SW 1271 (cell line): ENCODE measurements at regions not wholly inside any gene's neighbourhood (a gene's known extent, or its start where the extent isn't known, plus 50 kb on each side); places are given as distances from the start of the nearest gene placed in this dataset.
"Not testable (repeated sequence)": the region's sequence is repeated elsewhere in the genome, so short reads cannot be mapped to it uniquely, and the experiment has no call there.

Source experiments
- DNase-seq, 2 experiments: peaks; one replicate each; lab custom pipeline; 2025; lab: John Stamatoyannopoulos, UW

GRCh38 chr3:159045279-159045885 is 243.5 kb downstream of the MFSD1 start:
- DNase-seq = no peak

- no peak for DNase-seq
Observed at GRCh38 chr3:159047361-159047760, 245.5 kb downstream of the MFSD1 start.

GRCh38 chr3:159052494-159052893 is 250.6 kb downstream of the MFSD1 start:
- not testable (repeated sequence) for DNase-seq

GRCh38 chr3:159057621-159058020 is 255.8 kb downstream of the MFSD1 start:
- DNase-seq = no peak

DNA sequence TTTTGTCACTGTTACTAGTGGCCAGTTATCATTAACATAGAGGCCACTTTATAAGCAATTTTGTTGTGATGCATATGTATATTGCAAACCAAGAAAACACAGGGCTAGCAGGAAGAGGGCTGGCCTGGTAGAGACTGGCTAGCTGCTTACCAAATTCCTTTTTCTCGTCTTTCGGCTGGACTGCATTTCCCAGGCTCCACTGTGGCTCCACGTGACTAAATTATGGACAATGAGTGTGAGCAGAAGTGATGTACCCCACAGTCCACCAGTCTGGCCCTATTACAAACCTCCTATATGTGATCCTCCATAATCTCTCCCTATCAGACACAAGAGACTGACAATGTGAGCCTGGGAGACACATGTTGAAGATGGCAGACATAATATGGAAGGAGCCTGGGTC is 257.0 kb downstream of the MFSD1 start:
- no peak for DNase-seq

- no peak for DNase-seq
Observed at GRCh38 chr3:159059395-159059794, 257.5 kb downstream of the MFSD1 start.

DNA sequence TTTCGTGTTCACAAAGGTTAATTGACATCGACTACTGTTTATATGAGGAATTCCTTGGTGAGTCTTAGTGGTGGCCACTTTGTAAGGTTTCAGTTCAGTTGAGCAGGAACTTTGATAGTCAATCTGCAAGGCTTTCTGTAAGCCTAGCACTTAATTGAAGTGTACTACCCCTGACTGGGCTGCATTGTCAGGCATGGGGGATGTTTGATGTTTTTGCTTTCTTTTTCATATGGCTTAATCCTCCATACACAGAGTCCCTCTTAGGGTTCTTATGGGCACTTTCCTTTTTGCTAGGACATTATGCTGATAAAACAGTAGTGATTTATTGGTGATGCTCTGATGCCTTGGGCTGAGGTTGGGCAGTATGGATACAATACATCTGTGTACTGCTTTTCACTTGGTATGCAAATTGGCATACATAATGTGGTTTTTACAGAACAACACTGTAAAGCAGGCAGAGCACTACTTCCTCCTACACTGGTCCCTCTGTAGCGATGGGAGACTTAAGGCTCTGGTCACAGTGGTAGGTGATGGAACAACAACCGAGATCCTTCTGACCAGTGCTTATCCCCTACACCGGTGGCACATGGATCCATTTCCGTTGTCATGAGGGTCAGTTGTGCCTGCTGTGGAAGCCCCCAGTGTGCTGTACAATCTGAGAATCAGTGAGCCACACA is 261.0 kb downstream of the MFSD1 start:
- DNase-seq = no peak

- DNase-seq = no peak
Observed at GRCh38 chr3:159069091-159069490, 267.2 kb downstream of the MFSD1 start, which contains the start of gene IQCJ. Gene IQCJ, plus strand, starts transcription at chr3:159069319.

DNA sequence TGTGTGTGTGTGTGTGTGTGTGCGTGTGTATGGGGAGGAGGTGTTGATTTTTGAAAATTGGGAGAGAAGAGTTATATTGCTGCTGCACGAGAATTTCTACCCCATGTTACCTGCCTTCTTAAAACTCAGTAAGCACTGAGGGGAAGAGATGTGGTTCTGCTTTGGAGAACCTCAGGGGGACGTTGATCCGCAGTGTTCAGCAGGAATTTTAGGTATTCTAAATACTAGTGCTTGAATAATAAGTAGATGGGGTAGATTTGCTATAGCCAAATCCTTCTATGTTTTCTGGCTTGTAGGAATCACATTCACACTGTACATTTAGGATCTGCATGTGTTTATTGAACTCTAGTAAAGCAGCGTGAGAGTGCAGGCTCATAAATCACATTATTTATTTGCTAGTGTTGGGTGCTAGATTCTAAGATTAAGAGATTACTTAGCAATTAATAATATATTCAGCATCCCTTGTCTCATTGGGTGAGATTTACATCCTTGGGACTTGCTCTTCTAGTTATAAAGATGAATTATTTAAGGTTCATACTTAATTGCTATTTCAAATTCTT is 268.1 kb downstream of the MFSD1 start:
- no peak for DNase-seq

DNA sequence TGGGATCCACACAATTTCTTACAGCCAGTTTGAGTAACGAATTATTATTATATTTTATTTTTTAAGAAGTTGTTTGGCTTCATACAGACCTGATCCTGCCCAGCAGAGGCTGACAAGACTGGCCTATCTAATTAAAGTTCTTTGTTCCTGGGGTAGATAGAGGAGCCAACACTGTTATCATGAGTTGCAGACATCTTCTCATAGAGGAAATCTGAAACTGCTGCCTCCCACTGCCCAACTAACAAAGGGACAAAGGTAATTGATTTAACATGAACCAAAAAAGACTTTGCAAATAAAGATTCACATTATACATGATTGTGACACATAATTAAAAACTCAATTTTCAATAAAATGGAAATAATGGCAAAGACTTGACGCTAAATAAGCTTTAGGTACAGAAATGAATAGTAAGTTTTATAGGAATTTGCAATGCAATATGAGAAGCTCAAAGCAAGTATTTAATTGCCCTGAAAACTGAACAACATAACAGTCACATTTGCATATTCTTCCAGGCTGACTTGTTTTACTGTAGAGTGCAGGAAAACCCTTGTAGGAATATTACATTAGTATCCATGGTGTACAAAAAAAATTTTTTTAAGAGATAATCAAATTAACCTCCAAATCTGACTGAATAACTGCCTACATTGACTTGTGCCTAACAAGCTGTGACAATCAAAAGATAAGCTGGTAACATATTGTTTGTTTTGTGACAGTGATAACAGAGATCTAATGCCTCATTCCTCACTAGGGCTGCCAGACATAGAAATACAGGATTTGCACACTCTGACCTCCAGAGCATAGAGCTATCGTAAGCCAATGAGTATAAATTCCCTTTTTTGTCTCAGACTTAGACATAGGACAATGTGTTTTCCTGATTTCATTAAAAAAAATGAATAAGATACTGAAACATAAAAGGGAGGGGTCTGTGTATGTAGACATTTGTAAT is 273.2 kb downstream of the MFSD1 start:
- no peak for DNase-seq

DNA sequence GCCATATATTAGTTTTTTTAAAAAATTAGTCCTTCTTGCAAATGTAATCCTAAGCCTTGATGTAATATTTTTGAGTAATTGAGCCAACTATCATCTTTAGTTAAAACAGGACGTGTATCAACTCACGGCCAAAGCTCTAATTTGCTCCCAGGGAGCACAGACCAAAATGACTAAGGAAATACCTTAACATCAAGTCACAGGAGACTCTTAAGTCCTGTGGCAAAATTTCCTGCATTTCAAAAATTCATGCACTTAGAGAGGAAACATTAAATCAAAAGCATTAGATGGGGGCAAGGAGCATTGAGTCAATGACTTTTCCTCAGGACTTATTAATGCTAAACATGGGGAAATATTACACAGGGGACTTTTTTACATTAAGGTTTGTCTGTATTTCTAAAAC is 276.0 kb downstream of the MFSD1 start:
- DNase-seq = peak in 1 of 2 experiments; percentile 31

GRCh38 chr3:159080256-159080655 is 278.4 kb downstream of the MFSD1 start:
- DNase-seq = no peak

DNA sequence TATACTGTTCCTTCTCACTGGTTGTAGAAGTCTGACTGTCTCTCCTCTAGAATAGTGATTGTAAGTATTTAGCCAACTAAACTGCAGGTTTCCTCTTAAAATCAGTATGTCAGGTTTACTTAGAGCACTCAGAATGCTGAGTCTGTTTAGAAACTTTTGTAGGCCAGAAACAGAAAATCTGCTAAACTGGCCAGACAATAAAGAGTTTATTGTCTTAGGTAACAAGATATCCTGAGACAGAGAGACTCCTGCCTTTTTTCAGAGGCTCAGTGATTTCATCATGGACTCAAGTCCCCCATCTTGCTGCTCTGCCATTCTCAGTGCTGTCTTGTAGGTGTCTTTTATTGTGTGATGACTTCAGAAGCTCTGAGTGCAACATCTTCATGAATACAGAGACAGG is 279.0 kb downstream of the MFSD1 start:
- DNase-seq = no peak

GRCh38 chr3:159082519-159082918 is 280.7 kb downstream of the MFSD1 start:
- DNase-seq = peak in 1 of 2 experiments; percentile 5

DNA sequence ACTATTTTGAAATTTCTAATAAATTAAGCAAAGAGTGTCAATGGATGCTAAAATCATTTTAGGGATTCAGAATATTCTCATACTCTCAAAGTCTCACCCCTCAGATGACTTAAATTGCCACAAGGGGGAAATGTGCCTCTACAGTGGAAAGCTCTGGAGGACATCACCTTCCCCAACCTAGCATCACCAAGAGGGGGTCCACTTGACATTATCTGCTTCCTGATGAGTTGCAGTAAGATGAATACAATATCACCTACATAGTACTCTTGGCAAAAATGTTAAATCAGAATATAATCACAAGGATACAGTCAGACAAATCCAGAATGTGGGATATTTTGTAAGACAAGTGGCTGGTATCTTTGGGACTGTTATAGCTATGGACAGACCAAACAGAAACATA is 290.1 kb downstream of the MFSD1 start:
- DNase-seq = no peak

DNA sequence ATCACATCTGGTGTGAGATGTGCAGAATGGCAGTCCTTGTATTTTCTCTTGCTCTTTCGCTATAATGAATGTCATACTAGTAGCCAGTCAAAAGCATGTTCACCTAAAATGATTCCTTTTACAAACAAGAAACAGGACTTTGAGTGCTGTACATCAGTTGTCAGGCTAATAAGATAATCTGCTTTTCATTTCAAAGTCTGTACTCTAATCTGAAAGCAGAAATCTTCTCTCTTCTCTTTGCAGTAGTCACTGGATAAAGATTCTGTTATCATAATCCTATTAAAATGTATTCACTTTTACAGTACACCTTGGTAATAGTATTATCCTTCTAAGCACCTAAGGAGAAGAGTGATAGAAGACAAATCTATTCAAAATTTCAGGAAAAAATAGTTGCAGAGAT is 300.1 kb downstream of the MFSD1 start:
- DNase-seq = no peak

- DNase-seq = no peak
Observed at GRCh38 chr3:159112724-159113123, 310.9 kb downstream of the MFSD1 start.

DNA sequence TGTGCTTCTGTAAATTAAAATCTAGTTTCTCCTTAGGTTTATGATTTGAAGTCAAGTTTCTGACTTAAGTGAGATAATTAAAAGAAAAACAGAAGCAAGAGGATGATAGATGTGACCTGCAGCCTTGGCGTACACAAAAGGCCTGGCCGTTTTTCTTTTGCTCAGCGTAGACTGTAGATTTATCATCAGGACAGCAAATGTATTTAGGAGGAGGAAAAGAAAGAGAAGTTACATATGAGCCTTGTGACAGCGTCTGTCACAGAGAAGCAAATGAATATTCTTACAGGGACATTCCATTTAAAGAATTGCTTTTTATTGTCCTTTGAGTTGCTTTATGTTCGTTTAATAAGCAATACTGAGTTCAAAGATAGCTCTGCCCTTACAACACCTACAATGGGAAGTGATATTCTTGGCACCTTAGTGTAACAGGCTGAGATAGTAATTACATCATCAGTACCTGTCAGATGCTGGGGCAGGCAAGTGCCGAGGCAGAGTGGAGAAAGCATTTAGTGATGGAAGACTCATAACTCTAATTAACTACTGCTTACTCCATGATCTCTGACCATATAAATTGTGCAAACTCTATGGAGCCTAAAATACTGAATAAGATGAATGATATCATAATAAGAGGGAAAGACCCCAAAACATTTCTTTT is 311.5 kb downstream of the MFSD1 start:
- no peak for DNase-seq

- no peak for DNase-seq
Observed at GRCh38 chr3:159114582-159114981, 312.7 kb downstream of the MFSD1 start.

DNA sequence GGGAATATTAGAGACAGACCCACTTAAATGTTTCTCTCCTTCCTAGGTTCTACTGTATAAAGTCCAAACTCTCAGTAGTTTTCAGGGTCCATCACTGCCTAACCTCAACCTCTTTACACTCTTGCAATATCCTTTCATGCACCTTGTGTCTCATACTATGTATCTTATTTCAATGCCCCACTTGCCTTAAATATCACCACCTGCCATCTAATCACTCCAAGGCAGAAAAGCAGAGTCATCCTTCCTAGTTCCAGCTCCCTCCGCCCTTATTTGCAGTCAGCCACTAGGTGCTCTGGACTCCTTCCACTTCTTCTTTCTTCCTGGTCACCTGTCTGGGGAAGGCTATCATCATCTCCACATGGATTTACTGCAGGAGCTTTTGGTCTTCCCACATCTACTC is 322.0 kb downstream of the MFSD1 start:
- DNase-seq = no peak

GRCh38 chr3:159126261-159127020 is 324.6 kb downstream of the MFSD1 start:
- DNase-seq = no peak
